ENCODE measurements at regions not wholly inside any gene's neighbourhood (a gene's known extent, or its start where the extent isn't known, plus 50 kb on each side); places are given as distances from the start of the nearest gene placed in this dataset.

DNA sequence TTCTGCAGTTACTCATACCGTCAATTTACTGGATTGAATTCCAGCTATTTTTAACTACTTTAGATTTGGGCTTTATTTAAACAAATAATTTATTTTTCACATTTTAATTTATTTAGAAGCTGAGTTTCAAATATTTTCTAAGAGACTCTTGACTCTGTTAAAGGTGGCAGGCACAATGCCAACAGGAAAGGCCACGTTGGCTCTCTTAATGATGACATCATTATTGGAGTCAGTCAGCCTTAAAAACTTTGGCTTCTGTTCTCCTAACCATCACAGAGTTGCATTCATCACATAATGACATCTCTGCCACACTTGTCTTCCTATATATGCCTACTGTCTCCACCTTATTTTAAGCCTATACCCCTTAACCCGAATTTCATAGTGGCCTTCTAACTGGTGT lies 172.3 kb upstream of the PLPPR1 start:
- H3K9ac ChIP-seq (ENCODE audit: insufficient read depth in 1 of 2, low read depth in 2 of 2, low read length in 2 of 2), result no peak overlapping the region
- WGBS (ENCODE audit: insufficient coverage, low coverage, missing lambda C conversion rate), result 1% methylated on average over 3 of the region's 3 CpGs
- H3K79me2 ChIP-seq (ENCODE audit: control insufficient read depth, insufficient read depth, low read length), result no peaks in the 10 kb centered on the region
- H3K27ac ChIP-seq (ENCODE audit: extremely low read depth, low read depth, low read length), result no peak overlapping the region
- intact Hi-C loops (cut with micrococcal nuclease), result no loop called here
- no peak overlapping the region for H3K4me2 ChIP-seq (ENCODE audit: insufficient read depth, low read length)
- H3K9me3 ChIP-seq (replicated peaks; ENCODE audit: control insufficient read depth, insufficient read depth, low read depth, low read length), result no peaks in the 10 kb centered on the region; the same call in 1 of the 2 replicates
- H4K20me1 ChIP-seq (replicated peaks; ENCODE audit: control insufficient read depth, insufficient read depth, low read length), result no peaks in the 10 kb centered on the region
- H3K4me3 ChIP-seq, result no peak overlapping the region
- H3K36me3 ChIP-seq (ENCODE audit: control insufficient read depth, insufficient read depth, low read length), result no peaks in the 10 kb centered on the region
- FAIRE-seq, result no peak
- ChIA-PET CTCF (ENCODE audit: low intra/inter-chr PET ratio) (no interaction called here), POLR2A (interaction anchor here (0.6 kb wide), 1 partner anchor 383 kb away, joined by 3 read pairs; the partner anchor contains the start of gene TMEFF1)
- TF ChIP-seq ZNF436 (CRISPR knock-in tag; IDR thresholded peaks at IDR 0.05), result no peak
- no peak for TF ChIP-seq CTBP1 (IDR thresholded peaks at IDR 0.05; ENCODE audit: borderline replicate concordance)
- no peak for TF ChIP-seq ZNF766 (CRISPR knock-in tag; conservative IDR thresholded peaks at IDR 0.05)
- no peak for TF ChIP-seq CBX1 (IDR thresholded peaks at IDR 0.05; ENCODE audit: low read depth)
- no peak for TF ChIP-seq TARDBP (IDR thresholded peaks at IDR 0.05)
- TF ChIP-seq SP2 (IDR thresholded peaks at IDR 0.05; ENCODE audit: extremely low read depth, low read depth, low read length, poor library complexity, severe bottlenecking), result no peak
- TF ChIP-seq, protein P1, sequence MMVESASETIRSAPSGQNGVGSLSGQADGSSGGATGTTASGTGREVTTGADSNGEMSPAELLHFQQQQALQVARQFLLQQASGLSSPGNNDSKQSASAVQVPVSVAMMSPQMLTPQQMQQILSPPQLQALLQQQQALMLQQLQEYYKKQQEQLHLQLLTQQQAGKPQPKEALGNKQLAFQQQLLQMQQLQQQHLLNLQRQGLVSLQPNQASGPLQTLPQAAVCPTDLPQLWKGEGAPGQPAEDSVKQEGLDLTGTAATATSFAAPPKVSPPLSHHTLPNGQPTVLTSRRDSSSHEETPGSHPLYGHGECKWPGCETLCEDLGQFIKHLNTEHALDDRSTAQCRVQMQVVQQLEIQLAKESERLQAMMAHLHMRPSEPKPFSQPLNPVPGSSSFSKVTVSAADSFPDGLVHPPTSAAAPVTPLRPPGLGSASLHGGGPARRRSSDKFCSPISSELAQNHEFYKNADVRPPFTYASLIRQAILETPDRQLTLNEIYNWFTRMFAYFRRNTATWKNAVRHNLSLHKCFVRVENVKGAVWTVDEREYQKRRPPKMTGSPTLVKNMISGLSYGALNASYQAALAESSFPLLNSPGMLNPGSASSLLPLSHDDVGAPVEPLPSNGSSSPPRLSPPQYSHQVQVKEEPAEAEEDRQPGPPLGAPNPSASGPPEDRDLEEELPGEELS (CRISPR knock-in tag; IDR thresholded peaks at IDR 0.05; ENCODE audit: borderline replicate concordance), result no peak
- no peak for TF ChIP-seq NFIX (CRISPR knock-in tag; IDR thresholded peaks at IDR 0.05; ENCODE audit: low read depth)
- TF ChIP-seq, protein P2, sequence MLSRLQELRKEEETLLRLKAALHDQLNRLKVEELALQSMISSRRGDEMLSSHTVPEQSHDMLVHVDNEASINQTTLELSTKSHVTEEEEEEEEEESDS (CRISPR knock-in tag; IDR thresholded peaks at IDR 0.05), result no peak
- TF ChIP-seq ZNF778 (CRISPR knock-in tag; IDR thresholded peaks at IDR 0.05), result no peak
- no peak for TF ChIP-seq DDX20 (tag; IDR thresholded peaks at IDR 0.05; ENCODE audit: low read depth)
- TF ChIP-seq ZNF77 (CRISPR knock-in tag; IDR thresholded peaks at IDR 0.05), result no peak
- TF ChIP-seq ZNF695 (CRISPR knock-in tag; IDR thresholded peaks at IDR 0.05), result no peak
- no peak for TF ChIP-seq SOX6 (IDR thresholded peaks at IDR 0.05)
- TF ChIP-seq, protein P3, sequence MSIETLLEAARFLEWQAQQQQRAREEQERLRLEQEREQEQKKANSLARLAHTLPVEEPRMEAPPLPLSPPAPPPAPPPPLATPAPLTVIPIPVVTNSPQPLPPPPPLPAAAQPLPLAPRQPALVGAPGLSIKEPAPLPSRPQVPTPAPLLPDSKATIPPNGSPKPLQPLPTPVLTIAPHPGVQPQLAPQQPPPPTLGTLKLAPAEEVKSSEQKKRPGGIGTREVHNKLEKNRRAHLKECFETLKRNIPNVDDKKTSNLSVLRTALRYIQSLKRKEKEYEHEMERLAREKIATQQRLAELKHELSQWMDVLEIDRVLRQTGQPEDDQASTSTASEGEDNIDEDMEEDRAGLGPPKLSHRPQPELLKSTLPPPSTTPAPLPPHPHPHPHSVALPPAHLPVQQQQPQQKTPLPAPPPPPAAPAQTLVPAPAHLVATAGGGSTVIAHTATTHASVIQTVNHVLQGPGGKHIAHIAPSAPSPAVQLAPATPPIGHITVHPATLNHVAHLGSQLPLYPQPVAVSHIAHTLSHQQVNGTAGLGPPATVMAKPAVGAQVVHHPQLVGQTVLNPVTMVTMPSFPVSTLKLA (conservative IDR thresholded peaks at IDR 0.05), result no peak
- no peak for TF ChIP-seq SAFB2 (IDR thresholded peaks at IDR 0.05; ENCODE audit: borderline replicate concordance, low read depth, low read length, severe bottlenecking)
- no peak for TF ChIP-seq ZNF586 (CRISPR knock-in tag; conservative IDR thresholded peaks at IDR 0.05)
- no peak for ATAC-seq
- DNase-seq (ENCODE audit: extremely low read depth in 1 of 4, low spot score in 3 of 4), result no peak
- in situ Hi-C loops (cut with MboI), result no loop called here
- H3K4me1 ChIP-seq (replicated peaks in 1 of 2; ENCODE audit: control insufficient read depth in 2 of 2, insufficient read depth in 2 of 2, low read length in 2 of 2), result no peaks in the 10 kb centered on the region
- H3K27me3 ChIP-seq (ENCODE audit: control insufficient read depth in 2 of 2, insufficient read depth in 2 of 2, low read length in 2 of 2), result no peaks in the 10 kb centered on the region
- H2AFZ ChIP-seq (ENCODE audit: low read depth, low read length), result no peak overlapping the region
- no TSS peak for BruUV-seq (replicated peaks)
- no peaks in the 10 kb centered on the region for H3K9me1 ChIP-seq (ENCODE audit: control insufficient read depth, insufficient read depth, low read length)
